Lung (tissue), 11 donors: ENCODE measurements at regions not wholly inside any gene's neighbourhood (a gene's known extent, or its start where the extent isn't known, plus 50 kb on each side); places are given as distances from the start of the nearest gene placed in this dataset.

Experiments used
- ATAC-seq: fragments of 200-7000 bp; cut with Tn5 transposase; one replicate; pipeline ENCODE4 v1.9.1; 2020; ENCODE audit warnings: moderate number of reproducible peaks; ENCODE audit not compliant: insufficient read depth, low FRiP score
- DNase-seq, 3 donors: peaks; one replicate each; pipeline ENCODE4 v3.0.0-alpha.2; 2013 to 2017
- H3K27ac ChIP-seq, 2 donors: one replicate each; pipeline ENCODE4 v1.5.1; 2013; ENCODE audit warnings: mild to moderate bottlenecking in 2 of 2, moderate library complexity in 2 of 2, control low read depth in 1 of 2, inconsistent platforms in 1 of 2, low read depth in 1 of 2, low read length in 1 of 2
- H3K27me3 ChIP-seq, 3 donors: one replicate each; pipeline ENCODE4 v1.5.1; 2013; ENCODE audit warnings: low read length in 2 of 3; ENCODE audit not compliant: control insufficient read depth in 3 of 3, insufficient read depth in 3 of 3
- H3K36me3 ChIP-seq, 4 donors: one replicate each; pipeline ENCODE4 v1.5.1; 2013; ENCODE audit warnings: low read length in 4 of 4, mild to moderate bottlenecking in 1 of 4, moderate library complexity in 1 of 4; ENCODE audit not compliant: control insufficient read depth in 4 of 4, insufficient read depth in 4 of 4
- H3K4me1 ChIP-seq, 5 donors: one replicate each; pipeline ENCODE4 v1.5.1; 2013; ENCODE audit warnings: low read length in 5 of 5, mild to moderate bottlenecking in 2 of 5, moderate library complexity in 1 of 5; ENCODE audit not compliant: control insufficient read depth in 5 of 5, insufficient read depth in 5 of 5
- H3K4me3 ChIP-seq: one replicate; pipeline ENCODE4 v1.5.1; 2013; ENCODE audit warnings: mild to moderate bottlenecking, control low read depth, moderate library complexity
- H3K9ac ChIP-seq, 2 donors: one replicate each; pipeline ENCODE4 v1.5.1; 2013; ENCODE audit warnings: low read length in 2 of 2, control low read depth in 1 of 2; ENCODE audit not compliant: insufficient read depth in 1 of 2
- H3K9me3 ChIP-seq, 4 donors: one replicate each; pipeline ENCODE4 v1.5.1; 2013; ENCODE audit warnings: low read length in 3 of 4, mild to moderate bottlenecking in 1 of 4, moderate library complexity in 1 of 4; ENCODE audit not compliant: control insufficient read depth in 4 of 4, insufficient read depth in 3 of 4
- CTCF ChIP-seq: IDR thresholded peaks from 2 replicates; pipeline ENCODE4 v1.5.1; 2012; ENCODE audit warnings: mild to moderate bottlenecking; ENCODE audit errors: control extremely low read depth, extremely low read depth
- WGBS, 2 donors: extraction: QIAGEN DNeasy Blood & Tissue Kit; methylation state at CpG; one replicate each; pipeline ENCODE4 v1.1.7; 2013; 5-methylcytosine and 5-hydroxymethylcytosine counted together
- donor health status: control.
- donor health status: control.
- donor health status: Bipolar disorder and iron deficiency.
- donor health status: healthy.
- donor health status: DM: yes; HTN: yes; CAD: no.

- Histone ChIP-seq H3K4me1 (no peaks in the 10 kb centered on the region), H3K4me3 (no peak overlapping the region), H3K36me3 (no peaks in the 10 kb centered on the region), H3K27ac (no peak overlapping the region), H3K9me3 (no peaks in the 10 kb centered on the region), H3K9ac (no peak overlapping the region), H3K27me3 (no peaks in the 10 kb centered on the region)
- TF ChIP-seq CTCF: no peak
- ATAC-seq (no peak), DNase-seq (peak in 1 of 3 donors; percentile 9)
- 39 to 45% methylated on average over 6 of the region's 6 CpGs for WGBS, 2 donors
Measured at GRCh38 chr3:18657858-18658820, 233.0 kb upstream of the SATB1 start.

- TF ChIP-seq CTCF: no peak
- Histone ChIP-seq H3K4me1 (no peaks in the 10 kb centered on the region), H3K9me3 (no peaks in the 10 kb centered on the region), H3K27ac (no peak overlapping the region), H3K9ac (no peak overlapping the region), H3K36me3 (no peaks in the 10 kb centered on the region), H3K27me3 (no peaks in the 10 kb centered on the region), H3K4me3 (no peak overlapping the region)
- 57 to 74% methylated on average over 5 of the region's 5 CpGs for WGBS, 2 donors
- no peak for DNase-seq
- no peak for ATAC-seq
Measured at GRCh38 chr3:18656866-18657265, 231.7 kb upstream of the SATB1 start.

- Histone ChIP-seq H3K9ac (no peak overlapping the region), H3K27me3 (no peaks in the 10 kb centered on the region), H3K4me1 (no peaks in the 10 kb centered on the region), H3K4me3 (no peak overlapping the region), H3K27ac (no peak overlapping the region), H3K9me3 (no peaks in the 10 kb centered on the region), H3K36me3 (no peaks in the 10 kb centered on the region)
- no peak for ATAC-seq
- DNase-seq: no peak
- no peak for TF ChIP-seq CTCF
- WGBS, 2 donors: 73 to 77% methylated on average over 2 of the region's 2 CpGs
Measured at GRCh38 chr3:18656410-18656809, 231.3 kb upstream of the SATB1 start.
